SK-N-SH (cell line): ENCODE measurements at regions not wholly inside any gene's neighbourhood (a gene's known extent, or its start where the extent isn't known, plus 50 kb on each side); places are given as distances from the start of the nearest gene placed in this dataset.
"Not testable (repeated sequence)": the region's sequence is repeated elsewhere in the genome, so short reads cannot be mapped to it uniquely, and the experiment has no call there.

Experiments used
- CHD2 ChIP-seq: fragments of 150-350 bp; IDR thresholded peaks from 2 replicates; pipeline ENCODE4 v1.6.1; 2018; ENCODE audit warnings: low read length; ENCODE audit not compliant: partially characterized antibody
- EP300 ChIP-seq, 2 experiments: IDR thresholded peaks; 2 replicates each; pipeline versions ENCODE4 v1.4.0 to v1.6.1; 2012; ENCODE audit warnings: borderline replicate concordance in 1 of 2, low read depth in 1 of 2, low read length in 1 of 2
- FOSL2 ChIP-seq: IDR thresholded peaks from 2 replicates; pipeline ENCODE4 v1.4.0; 2012; ENCODE audit warnings: low read depth, mild to moderate bottlenecking, moderate library complexity, borderline replicate concordance
- NRF1 ChIP-seq: IDR thresholded peaks from 2 replicates; pipeline ENCODE4 v1.6.1; 2012; ENCODE audit warnings: low read depth, mild to moderate bottlenecking, low read length
- POLR2AphosphoS5 ChIP-seq: IDR thresholded peaks from 2 replicates; pipeline ENCODE4 v1.6.1; 2012; ENCODE audit warnings: low read depth, low read length
- RAD21 ChIP-seq: IDR thresholded peaks from 2 replicates; pipeline ENCODE4 v1.6.1; 2012; ENCODE audit warnings: mild to moderate bottlenecking, low read length
- RFX5 ChIP-seq: IDR thresholded peaks from 2 replicates; pipeline ENCODE4 v1.6.1; 2012; ENCODE audit warnings: mild to moderate bottlenecking, improper control_type of control experiment, low read length
- YY1 ChIP-seq: IDR thresholded peaks from 2 replicates; pipeline ENCODE4 v1.4.0; 2012; ENCODE audit warnings: low read depth, mild to moderate bottlenecking
- TF ChIP-seq, protein P1 (sequence below): fragments of 200-600 bp; sonication (generic); IDR thresholded peaks from 2 replicates; pipeline ENCODE4 v1.6.1; 2017; ENCODE audit warnings: antibody characterized with exemption, mild to moderate bottlenecking, moderate library complexity
- TF ChIP-seq, protein P2 (sequence below): IDR thresholded peaks from 2 replicates; pipeline ENCODE4 v1.4.0; 2012; ENCODE audit warnings: low read depth
- TF ChIP-seq, protein P3 (sequence below): fragments of 150-350 bp; IDR thresholded peaks from 2 replicates; pipeline ENCODE4 v1.6.1; 2016; ENCODE audit warnings: mild to moderate bottlenecking, low read depth, low read length

DNA sequence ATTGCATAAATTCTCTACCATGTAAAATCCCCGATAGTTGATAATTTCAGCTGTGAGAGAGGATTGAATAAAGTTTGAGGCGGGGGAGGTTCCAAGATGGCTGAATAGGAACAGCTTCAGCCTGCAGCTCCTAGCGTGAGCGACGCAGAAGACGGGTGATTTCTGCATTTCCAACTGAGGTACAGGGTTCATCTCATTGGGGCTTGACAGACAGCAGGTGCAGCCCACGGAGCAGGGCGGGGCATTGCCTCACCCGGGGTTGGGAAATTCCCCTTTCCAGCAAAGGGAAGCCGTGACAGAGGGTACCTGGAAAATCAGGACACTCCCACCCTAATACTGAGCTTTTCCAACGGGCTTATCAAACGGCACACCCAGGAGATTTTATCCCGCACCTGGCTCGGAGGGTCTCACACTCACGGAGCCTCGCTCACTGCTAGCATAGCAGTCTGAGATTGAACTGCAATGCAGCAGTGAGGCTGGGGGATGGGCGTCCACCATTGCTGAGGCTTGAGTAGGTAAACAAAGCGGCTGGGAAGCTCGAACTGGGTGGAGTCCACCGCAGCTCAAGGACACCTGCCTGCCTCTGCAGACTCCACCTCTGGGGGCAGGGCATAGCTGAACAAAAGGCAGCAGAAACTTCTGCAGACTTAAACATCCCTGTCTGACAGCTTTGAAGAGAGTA lies 1261.6 kb upstream of the DDX18 start:
- TF ChIP-seq RAD21; POLR2AphosphoS5; FOSL2; EP300 (IDR thresholded peaks at IDR 0.05; ENCODE audit: borderline replicate concordance in 1 of 2, low read depth in 1 of 2, low read length in 1 of 2); YY1; RFX5; NRF1; CHD2: not testable (repeated sequence)
- TF ChIP-seq, protein P1, sequence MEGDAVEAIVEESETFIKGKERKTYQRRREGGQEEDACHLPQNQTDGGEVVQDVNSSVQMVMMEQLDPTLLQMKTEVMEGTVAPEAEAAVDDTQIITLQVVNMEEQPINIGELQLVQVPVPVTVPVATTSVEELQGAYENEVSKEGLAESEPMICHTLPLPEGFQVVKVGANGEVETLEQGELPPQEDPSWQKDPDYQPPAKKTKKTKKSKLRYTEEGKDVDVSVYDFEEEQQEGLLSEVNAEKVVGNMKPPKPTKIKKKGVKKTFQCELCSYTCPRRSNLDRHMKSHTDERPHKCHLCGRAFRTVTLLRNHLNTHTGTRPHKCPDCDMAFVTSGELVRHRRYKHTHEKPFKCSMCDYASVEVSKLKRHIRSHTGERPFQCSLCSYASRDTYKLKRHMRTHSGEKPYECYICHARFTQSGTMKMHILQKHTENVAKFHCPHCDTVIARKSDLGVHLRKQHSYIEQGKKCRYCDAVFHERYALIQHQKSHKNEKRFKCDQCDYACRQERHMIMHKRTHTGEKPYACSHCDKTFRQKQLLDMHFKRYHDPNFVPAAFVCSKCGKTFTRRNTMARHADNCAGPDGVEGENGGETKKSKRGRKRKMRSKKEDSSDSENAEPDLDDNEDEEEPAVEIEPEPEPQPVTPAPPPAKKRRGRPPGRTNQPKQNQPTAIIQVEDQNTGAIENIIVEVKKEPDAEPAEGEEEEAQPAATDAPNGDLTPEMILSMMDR = not testable (repeated sequence)
- TF ChIP-seq, protein P2, sequence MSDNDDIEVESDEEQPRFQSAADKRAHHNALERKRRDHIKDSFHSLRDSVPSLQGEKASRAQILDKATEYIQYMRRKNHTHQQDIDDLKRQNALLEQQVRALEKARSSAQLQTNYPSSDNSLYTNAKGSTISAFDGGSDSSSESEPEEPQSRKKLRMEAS = not testable (repeated sequence)
- TF ChIP-seq, protein P3, sequence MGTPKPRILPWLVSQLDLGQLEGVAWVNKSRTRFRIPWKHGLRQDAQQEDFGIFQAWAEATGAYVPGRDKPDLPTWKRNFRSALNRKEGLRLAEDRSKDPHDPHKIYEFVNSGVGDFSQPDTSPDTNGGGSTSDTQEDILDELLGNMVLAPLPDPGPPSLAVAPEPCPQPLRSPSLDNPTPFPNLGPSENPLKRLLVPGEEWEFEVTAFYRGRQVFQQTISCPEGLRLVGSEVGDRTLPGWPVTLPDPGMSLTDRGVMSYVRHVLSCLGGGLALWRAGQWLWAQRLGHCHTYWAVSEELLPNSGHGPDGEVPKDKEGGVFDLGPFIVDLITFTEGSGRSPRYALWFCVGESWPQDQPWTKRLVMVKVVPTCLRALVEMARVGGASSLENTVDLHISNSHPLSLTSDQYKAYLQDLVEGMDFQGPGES = not testable (repeated sequence)
